Posterior vena cava (tissue), 2 donors: ENCODE measurements at regions not wholly inside any gene's neighbourhood (a gene's known extent, or its start where the extent isn't known, plus 50 kb on each side); places are given as distances from the start of the nearest gene placed in this dataset.
"Not testable (repeated sequence)": the region's sequence is repeated elsewhere in the genome, so short reads cannot be mapped to it uniquely, and the experiment has no call there.

ENCODE experiments used
- DNase-seq: peaks from one replicate; pipeline ENCODE4 v3.0.0-alpha.2; 2020; ENCODE audit warnings: low spot score
- intact Hi-C, 2 donors: fragments of 100-400 bp; cut with DNase I; formaldehyde crosslinking; loops; one replicate each; pipeline versions ENCODE4 v1.14.1 to v1.14.2; 2022 to 2023
- donor health status: DM: yes; HTN: yes; CAD: no.
- donor health status: DM: yes; HTN: yes; CAD: no.

- intact Hi-C loops, DNase-seq: not testable (repeated sequence)
Observed at GRCh38 chr6:86681140-86681539, 256.2 kb upstream of the HTR1E start.

DNA sequence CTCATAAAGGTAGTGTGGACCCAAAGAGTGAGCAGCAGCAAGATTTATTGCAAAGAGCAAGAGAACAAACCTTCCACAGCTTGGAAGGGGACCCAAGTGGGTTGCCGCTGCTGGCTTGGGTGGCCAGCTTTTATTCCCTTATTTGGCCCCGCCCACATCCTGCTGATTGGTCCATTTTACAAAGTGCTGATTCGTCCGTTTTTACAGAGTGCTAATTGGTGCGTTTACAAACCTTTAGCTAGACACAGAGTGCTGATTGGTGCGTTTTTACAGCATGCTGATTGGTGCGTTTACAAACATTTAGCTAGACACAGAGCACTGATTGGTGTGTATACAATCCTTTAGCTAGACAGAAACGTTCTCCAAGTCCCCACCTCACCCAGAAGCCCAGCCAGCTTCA lies 265.2 kb upstream of the HTR1E start:
- intact Hi-C loops, DNase-seq: not testable (repeated sequence)

- DNase-seq: no peak
Observed at GRCh38 chr6:86657192-86657591, 280.1 kb upstream of the HTR1E start.

DNA sequence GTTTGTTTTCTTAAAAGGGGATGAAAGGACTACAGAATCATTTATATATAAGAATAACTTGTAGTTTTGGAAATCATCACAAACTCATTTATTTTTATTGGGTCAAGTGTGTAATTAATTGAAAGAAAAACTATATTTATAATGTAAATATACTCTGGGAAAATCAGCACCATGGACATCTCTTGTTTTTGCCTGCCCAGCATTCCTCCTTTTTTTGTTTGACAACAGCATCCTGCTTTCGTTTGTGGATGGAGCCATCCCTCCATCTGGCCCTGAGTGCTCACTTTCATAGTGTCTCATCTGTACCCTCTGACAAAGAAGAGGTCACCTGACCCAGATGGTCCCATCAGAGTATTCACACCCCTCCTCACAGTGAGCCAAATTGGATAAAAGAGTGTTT lies 308.2 kb upstream of the HTR1E start:
- intact Hi-C loops: no loop called here
- no peak for DNase-seq

More at GRCh38 chr6:86657192-86657591, 280.1 kb upstream of the HTR1E start:
- intact Hi-C loops: no loop called here

DNA sequence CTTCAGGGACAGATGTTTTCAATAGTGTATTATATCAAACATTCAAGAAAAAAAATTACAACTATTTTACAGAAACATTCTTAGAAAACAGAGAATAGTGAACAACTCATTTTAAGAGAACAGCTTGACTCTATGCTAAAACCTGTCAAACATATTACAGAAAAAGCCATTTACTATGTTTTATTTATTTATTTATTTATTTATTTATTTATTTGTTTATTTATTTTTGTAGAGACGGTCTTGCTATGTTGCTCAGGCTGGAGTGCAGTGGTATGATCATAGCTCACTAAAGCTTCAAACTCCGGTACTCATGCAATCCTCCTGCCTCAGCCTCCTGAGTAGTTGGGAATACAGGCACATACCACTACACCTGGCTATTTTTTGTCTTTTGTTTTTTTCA lies 317.9 kb upstream of the HTR1E start:
- intact Hi-C loops: no loop called here
- DNase-seq: no peak

DNA sequence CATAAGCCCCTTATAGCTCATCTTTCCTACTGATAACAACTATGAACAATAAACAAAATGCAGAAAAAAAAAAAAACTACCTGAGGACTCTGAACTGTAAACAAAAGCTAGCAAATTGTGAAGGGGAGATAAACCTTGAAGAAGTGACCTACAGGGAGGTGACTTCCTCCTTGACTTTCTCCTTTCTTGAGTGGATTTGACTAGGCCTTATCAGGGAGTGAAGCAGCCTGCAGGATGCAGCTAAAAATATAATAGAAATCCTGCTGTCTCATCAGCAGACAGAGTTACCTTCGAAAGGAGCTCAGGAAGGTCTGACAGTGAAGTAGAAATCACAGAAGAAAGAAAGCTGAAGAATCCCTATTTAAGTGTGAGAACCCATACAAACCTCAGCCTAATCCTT lies 322.0 kb upstream of the HTR1E start:
- intact Hi-C loops: no loop called here

GRCh38 chr6:86609549-86610388 lies 327.6 kb upstream of the HTR1E start:
- intact Hi-C loops: no loop called here
- DNase-seq: no peak

More for the DNA sequence above, 322.0 kb upstream of the HTR1E start:
- DNase-seq: no peak

DNA sequence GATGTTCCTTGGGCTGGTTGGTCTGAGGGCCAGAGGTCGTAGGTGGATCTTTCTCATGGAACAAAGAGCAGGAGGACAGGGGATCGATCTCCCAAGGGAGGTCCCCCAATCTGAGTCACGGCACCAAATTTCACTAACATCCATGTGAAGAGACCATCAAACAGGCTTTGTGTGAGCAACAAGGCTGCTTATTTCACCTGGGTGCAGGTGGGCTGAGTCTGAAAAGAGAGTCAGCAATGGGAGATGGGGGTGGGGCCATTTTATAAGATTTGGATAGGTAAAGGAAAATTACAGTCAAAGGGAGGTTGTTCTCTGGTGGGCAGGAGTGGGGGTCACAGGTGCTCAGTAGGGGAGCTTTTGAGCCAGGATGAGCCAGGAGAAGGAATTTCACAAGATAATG lies 334.0 kb upstream of the HTR1E start:
- intact Hi-C loops, DNase-seq: not testable (repeated sequence)

DNA sequence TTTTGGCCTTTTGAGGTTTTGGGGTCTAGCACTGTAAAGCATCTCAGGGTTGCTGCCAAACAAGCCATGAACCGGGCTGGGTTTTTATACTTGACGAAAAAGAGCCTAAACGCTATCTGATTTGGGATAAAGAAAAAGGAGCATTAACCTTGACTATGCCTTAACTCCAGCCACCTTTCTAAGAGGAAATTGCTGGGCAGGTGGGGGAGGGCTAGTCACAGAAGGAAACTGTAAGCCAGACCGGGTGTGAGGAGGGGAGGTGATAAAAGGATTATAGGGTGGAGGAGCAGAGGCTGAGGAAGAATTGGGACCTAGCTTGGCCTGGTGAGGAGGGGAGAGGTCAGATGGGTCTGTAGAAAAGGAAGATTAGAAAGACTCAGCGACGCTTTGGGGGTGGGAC lies 335.2 kb upstream of the HTR1E start:
- intact Hi-C loops, DNase-seq: not testable (repeated sequence)

GRCh38 chr6:86598969-86599368 lies 338.4 kb upstream of the HTR1E start:
- DNase-seq, intact Hi-C loops: not testable (repeated sequence)

GRCh38 chr6:86595641-86596040 lies 341.7 kb upstream of the HTR1E start:
- DNase-seq: no peak
- intact Hi-C loops: no loop called here

GRCh38 chr6:86586195-86586594 lies 351.1 kb upstream of the HTR1E start:
- no peak for DNase-seq
- intact Hi-C loops: no loop called here

DNA sequence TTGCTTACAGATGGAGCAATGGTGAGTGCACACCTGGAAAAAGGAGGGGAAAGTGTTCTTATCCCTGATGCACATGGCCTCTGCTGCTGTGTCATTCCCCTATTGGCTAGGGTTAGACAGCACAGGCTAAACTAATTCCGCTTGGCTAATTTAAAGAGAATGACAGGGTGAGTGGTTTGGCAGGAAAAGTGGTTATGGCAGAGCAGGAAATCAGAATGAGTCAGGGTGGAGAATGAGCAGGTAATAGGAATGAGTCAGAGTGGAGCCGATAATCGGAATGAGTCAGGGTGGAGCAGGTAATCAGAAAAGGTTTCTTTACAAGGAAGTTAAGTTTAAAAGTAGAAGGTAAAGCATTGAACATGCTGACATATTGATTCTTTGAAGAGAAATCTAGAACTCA lies 355.5 kb upstream of the HTR1E start:
- intact Hi-C loops: no loop called here
- no peak for DNase-seq

GRCh38 chr6:86563197-86563596 lies 374.1 kb upstream of the HTR1E start:
- no peak for DNase-seq
- intact Hi-C loops: no loop called here

DNA sequence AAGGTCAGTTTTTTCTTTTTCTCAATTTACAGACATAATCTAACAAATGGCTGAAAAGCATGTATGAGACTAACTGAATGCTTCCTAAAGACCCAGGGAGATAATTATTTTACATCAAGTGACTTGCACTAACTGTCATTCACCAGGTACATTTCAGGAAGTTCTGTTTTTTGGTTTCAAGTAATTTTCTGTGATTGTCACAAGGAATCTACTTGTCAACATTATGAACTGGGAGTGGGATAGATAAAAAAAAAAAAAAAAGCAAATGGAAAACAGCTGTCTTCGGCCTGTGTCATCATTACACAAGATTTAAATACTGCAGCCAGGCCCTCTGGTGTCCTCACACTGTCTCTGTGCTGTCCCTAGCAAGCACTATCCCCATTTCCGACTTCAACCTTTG lies 379.0 kb upstream of the HTR1E start:
- intact Hi-C loops: no loop called here
- no peak for DNase-seq

DNA sequence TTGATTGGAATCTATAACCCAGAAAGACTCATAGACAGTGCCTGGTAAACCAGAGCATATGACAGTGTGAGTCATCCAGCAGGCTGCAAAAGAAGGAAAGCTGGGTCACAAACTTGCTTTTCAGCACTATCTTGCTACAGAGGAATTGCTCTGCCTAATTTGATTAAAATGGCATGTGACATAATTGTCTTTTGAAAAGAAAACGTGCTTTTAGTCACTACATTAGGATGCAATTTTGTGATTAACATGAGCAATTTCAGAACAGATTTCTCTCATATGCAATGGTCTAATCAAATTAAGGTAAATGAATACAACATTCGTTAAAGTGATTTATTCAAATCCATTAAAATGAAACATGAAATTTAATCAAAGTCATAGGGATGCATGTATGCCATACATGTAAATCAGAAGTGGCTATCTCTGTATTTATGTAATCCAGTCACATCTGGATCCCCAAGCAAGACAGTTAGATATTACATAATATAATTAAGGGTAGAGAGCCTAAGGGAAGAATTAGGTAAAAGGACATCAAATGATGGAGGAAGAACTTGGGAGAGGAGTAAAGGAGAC lies 400.0 kb upstream of the HTR1E start:
- intact Hi-C loops: no loop called here

DNA sequence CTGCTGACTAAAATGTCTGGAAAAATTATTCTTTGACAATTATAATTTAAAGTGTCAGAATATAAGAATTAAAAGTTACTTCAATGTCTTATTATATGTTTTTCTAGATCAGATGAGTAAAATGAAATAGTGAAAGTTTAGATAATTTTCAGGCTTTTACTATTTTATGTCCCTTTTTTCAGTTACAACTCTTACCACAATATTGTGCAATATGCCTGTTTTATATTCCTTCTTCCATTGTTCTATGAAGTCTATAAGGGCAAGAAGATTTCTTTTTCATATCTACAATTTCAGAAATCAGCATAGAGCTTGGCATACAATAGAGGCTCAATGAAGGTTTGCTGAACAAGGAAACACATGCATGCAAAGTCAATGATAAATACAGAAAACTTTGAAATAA lies 401.2 kb upstream of the HTR1E start:
- intact Hi-C loops: no loop called here
- no peak for DNase-seq

More for the DNA sequence above, 400.0 kb upstream of the HTR1E start:
- DNase-seq: no peak

- no peak for DNase-seq
- intact Hi-C loops: no loop called here
Observed at GRCh38 chr6:86535100-86535499, 402.2 kb upstream of the HTR1E start.

GRCh38 chr6:86529635-86530034 lies 407.7 kb upstream of the HTR1E start:
- intact Hi-C loops: no loop called here
- DNase-seq: no peak

DNA sequence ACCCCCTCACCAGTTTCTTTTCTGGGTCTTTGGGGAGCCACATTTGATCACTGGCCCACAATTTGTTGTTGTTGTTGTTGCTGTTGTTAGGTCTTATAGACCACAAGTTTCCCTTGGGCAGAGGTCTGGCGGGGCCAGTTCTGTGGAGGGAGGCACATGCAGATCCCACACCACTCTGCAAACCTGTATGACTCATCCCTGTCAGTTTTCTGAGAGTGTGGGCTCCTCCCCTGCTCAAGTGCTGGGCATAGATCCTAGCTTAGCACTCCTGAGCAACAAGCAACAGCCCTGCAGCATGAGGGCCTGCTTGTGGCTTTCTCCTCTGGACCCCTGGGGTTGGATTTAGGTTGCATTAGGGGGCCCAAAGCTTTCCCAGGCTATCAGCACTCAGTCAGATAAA lies 411.1 kb upstream of the HTR1E start:
- intact Hi-C loops: no loop called here
- DNase-seq: no peak

DNA sequence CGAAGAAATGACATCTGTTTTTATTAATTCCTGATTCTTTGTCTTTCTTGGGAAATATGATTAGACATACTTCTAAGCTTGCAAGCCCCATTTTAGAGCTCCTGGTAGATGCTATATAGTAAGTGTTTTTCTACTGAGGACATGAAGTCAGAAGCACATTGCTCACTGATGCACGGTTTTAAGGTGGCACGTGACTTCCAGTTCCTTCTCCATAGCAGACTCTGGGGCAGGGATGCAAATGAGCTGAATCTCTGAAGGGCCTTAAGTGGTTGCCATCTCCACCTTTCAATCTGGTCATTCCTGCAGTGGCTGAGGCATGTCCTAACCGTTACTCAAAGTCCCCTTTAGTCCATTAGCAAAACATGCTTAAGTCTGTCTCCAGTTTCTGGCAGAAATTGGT lies 421.2 kb upstream of the HTR1E start:
- intact Hi-C loops: no loop called here

More for the DNA sequence above, 421.2 kb upstream of the HTR1E start:
- no peak for DNase-seq
